Endothelial cell of hepatic sinusoid (primary cell): ENCODE measurements at regions not wholly inside any gene's neighbourhood (a gene's known extent, or its start where the extent isn't known, plus 50 kb on each side); places are given as distances from the start of the nearest gene placed in this dataset.
"Not testable (repeated sequence)": the region's sequence is repeated elsewhere in the genome, so short reads cannot be mapped to it uniquely, and the experiment has no call there.

Experiments used
- in situ Hi-C: cut with HindIII; loops from 2 replicates; pipeline ENCODE4 v1.10.0; 2017; ENCODE audit warnings: low sequenced_read_pairs

- in situ Hi-C loops = no loop called here
Observed at GRCh38 chr2:35495182-35495581, 860.4 kb upstream of the CRIM1 start.

- in situ Hi-C loops = not testable (repeated sequence)
Observed at GRCh38 chr2:35478121-35478520, 877.5 kb upstream of the CRIM1 start.

- in situ Hi-C loops = no loop called here
Observed at GRCh38 chr2:35468245-35468644, 887.3 kb upstream of the CRIM1 start.

- in situ Hi-C loops = no loop called here
Observed at GRCh38 chr2:35463805-35464596, 891.6 kb upstream of the CRIM1 start.

- in situ Hi-C loops = no loop called here
Observed at GRCh38 chr2:35462226-35462998, 893.2 kb upstream of the CRIM1 start.

- in situ Hi-C loops = no loop called here
Observed at GRCh38 chr2:35461406-35461805, 894.2 kb upstream of the CRIM1 start.

- in situ Hi-C loops = no loop called here
Observed at GRCh38 chr2:35454966-35455638, 900.5 kb upstream of the CRIM1 start.

- in situ Hi-C loops = no loop called here
Observed at GRCh38 chr2:35447821-35448220, 907.8 kb upstream of the CRIM1 start.

GRCh38 chr2:35447215-35447614, 908.4 kb upstream of the CRIM1 start:
- in situ Hi-C loops = no loop called here

GRCh38 chr2:35443087-35443486, 912.5 kb upstream of the CRIM1 start:
- in situ Hi-C loops = no loop called here

- in situ Hi-C loops = not testable (repeated sequence)
Observed at GRCh38 chr2:35441575-35441974, 914.0 kb upstream of the CRIM1 start.

GRCh38 chr2:35440308-35440707, 915.3 kb upstream of the CRIM1 start:
- in situ Hi-C loops = not testable (repeated sequence)

GRCh38 chr2:35436893-35437292, 918.7 kb upstream of the CRIM1 start:
- in situ Hi-C loops = not testable (repeated sequence)

- in situ Hi-C loops = no loop called here
Observed at GRCh38 chr2:35428548-35428947, 927.0 kb upstream of the CRIM1 start.

GRCh38 chr2:35421485-35421884, 934.1 kb upstream of the CRIM1 start:
- in situ Hi-C loops = no loop called here

- in situ Hi-C loops = no loop called here
Observed at GRCh38 chr2:35417293-35417692, 938.3 kb upstream of the CRIM1 start.

- in situ Hi-C loops = no loop called here
Observed at GRCh38 chr2:35416391-35417140, 939.0 kb upstream of the CRIM1 start.

GRCh38 chr2:35415942-35416341, 939.6 kb upstream of the CRIM1 start:
- in situ Hi-C loops = no loop called here

GRCh38 chr2:35415282-35415681, 940.3 kb upstream of the CRIM1 start:
- in situ Hi-C loops = no loop called here

GRCh38 chr2:35410431-35411061, 945.0 kb upstream of the CRIM1 start:
- in situ Hi-C loops = no loop called here
